ENCODE measurements at regions not wholly inside any gene's neighbourhood (a gene's known extent, or its start where the extent isn't known, plus 50 kb on each side); places are given as distances from the start of the nearest gene placed in this dataset.

DNA sequence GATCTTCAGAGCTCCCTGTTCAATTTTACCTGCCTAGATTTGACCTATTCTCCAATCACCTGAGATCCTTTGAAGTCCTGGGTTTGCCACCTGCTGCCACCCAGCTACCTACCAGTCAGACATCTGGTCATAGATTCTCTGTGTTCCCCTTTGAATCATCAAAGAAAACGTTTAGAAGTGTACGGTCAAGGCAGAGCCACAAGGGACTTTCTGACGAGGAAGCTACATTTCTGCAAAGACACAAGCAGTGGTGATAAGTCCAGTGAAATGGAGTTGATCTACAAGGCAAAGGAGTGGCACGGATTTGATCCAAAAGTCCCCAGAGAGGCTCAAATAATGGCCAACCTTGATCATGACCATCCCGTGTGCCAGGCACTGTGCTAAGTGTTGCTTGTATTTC, 549.9 kb downstream of the MIAT start:
- DNase-seq (no peak), ATAC-seq (no peak)
- H3K9me3 ChIP-seq = no peaks in the 10 kb centered on the region
- in situ Hi-C loops (cut with MboI; ENCODE audit: low sequenced_read_pairs in 4 of 4) (no loop called here), intact Hi-C loops (cut with DNase I; ENCODE audit: low total_unique reads) (loop anchor here (10.0 kb wide), 1 partner anchor 92 kb away; no protein-coding TSS in a partner anchor)
- no peaks in the 10 kb centered on the region for H3K4me1 ChIP-seq
- H3K36me3 ChIP-seq = no peaks in the 10 kb centered on the region
- H3K27ac ChIP-seq = no peak overlapping the region
- TF ChIP-seq, protein P1, sequence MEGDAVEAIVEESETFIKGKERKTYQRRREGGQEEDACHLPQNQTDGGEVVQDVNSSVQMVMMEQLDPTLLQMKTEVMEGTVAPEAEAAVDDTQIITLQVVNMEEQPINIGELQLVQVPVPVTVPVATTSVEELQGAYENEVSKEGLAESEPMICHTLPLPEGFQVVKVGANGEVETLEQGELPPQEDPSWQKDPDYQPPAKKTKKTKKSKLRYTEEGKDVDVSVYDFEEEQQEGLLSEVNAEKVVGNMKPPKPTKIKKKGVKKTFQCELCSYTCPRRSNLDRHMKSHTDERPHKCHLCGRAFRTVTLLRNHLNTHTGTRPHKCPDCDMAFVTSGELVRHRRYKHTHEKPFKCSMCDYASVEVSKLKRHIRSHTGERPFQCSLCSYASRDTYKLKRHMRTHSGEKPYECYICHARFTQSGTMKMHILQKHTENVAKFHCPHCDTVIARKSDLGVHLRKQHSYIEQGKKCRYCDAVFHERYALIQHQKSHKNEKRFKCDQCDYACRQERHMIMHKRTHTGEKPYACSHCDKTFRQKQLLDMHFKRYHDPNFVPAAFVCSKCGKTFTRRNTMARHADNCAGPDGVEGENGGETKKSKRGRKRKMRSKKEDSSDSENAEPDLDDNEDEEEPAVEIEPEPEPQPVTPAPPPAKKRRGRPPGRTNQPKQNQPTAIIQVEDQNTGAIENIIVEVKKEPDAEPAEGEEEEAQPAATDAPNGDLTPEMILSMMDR (IDR thresholded peaks at IDR 0.05 in 4 of 5, conservative IDR thresholded peaks at IDR 0.05 in 1 of 5) = no peak
- TF ChIP-seq POLR2A (IDR thresholded peaks at IDR 0.05) = no peak
- H3K27me3 ChIP-seq = peaks cover 8 to 18% (median 12%) of the 10 kb centered on the region in 3 donors
- no peak overlapping the region for H3K4me3 ChIP-seq

DNA sequence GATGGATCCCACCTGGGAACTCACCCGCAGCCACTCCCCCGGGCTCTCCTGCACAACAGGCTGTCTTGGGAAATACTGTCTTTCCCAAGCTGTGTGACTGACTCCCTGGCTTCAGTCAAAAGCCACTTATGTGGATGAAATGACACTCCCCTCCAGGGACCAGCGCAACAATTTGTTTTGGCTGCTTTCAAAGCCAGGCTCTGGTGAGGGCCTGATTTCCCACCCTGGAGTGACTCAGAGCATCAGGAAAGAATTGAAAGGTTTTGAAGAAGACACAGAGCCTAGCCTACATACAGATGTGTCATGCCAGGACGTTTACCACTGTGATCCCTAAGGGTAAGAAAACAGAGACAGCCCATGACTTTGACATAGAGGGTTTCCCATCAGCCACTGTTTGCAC, 550.5 kb downstream of the MIAT start:
- no peaks in the 10 kb centered on the region for H3K4me1 ChIP-seq
- no peak overlapping the region for H3K27ac ChIP-seq
- DNase-seq (peak in 1 of 2 donors; percentile 38), ATAC-seq (no peak)
- in situ Hi-C loops (cut with MboI; ENCODE audit: low sequenced_read_pairs in 4 of 4) = no loop called here
- H3K36me3 ChIP-seq = no peaks in the 10 kb centered on the region
- no peaks in the 10 kb centered on the region for H3K9me3 ChIP-seq
- no peak for TF ChIP-seq POLR2A (IDR thresholded peaks at IDR 0.05)
- TF ChIP-seq, protein P1 (IDR thresholded peaks at IDR 0.05 in 4 of 5, conservative IDR thresholded peaks at IDR 0.05 in 1 of 5) = no peak
- intact Hi-C loops (cut with DNase I; ENCODE audit: low total_unique reads) = loop anchor here (10.0 kb wide), 1 partner anchor 93 kb away; no protein-coding TSS in a partner anchor
- H3K27me3 ChIP-seq = peaks cover 8 to 16% (median 12%) of the 10 kb centered on the region in 3 donors
- H3K4me3 ChIP-seq = no peak overlapping the region

DNA sequence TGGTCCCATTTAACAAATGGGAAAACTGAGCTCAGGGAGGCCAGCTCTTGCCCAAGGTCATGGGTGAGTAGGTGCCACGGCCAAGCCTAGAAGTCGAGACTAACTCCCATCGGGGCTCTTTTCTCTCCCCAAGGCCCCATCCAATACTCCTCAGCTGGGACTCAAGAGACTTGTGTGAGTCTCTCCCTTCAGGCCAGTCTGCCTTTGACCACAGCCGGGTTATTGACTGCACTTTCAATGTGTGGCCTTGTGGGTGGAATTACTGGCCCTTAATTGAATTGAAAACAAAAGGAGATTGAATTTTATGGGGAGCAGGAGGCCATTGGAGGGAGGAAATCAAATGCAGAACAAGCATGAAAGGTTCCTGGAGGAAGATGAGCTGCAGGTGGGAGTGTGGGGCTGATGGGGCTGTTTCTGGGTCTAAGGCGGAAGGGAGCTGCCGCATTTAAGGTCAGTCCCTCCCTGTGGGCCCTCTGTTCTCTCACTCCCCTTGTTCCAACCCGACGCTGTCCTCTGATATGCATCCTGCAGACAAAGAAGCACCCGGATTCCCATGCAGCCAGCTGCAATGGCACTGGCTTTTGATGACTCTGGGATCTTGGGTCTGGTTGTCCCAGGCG, 552.8 kb downstream of the MIAT start:
- in situ Hi-C loops (cut with MboI; ENCODE audit: low sequenced_read_pairs in 4 of 4) = no loop called here

DNA sequence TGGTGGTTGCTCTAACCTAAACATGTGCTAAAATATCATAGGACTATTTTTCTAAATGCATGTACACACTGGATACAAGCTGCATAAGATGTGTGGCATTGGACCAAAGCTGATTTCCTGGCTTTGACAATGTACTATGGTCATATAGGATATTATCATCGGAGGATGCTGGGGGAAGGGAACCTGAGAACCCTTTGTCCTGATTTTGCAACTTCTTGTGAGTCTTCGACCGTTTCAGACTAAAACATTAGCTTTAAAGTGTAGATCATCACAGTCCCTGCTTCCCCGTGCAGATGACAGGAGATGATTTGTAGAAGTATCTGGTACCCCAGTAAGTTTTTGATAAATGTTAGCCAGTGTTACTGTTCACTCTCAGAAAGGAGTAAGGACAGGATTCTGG, 554.7 kb downstream of the MIAT start:
- no peaks in the 10 kb centered on the region for H3K9me3 ChIP-seq
- ATAC-seq = no peak

More for the DNA sequence above, 552.8 kb downstream of the MIAT start:
- peaks cover 0 to 10% (median 1%) of the 10 kb centered on the region in 3 donors for H3K27me3 ChIP-seq
- TF ChIP-seq POLR2A (IDR thresholded peaks at IDR 0.05) = no peak
- TF ChIP-seq, protein P1 (IDR thresholded peaks at IDR 0.05 in 4 of 5, conservative IDR thresholded peaks at IDR 0.05 in 1 of 5) = no peak
- H3K4me1 ChIP-seq = no peaks in the 10 kb centered on the region
- ATAC-seq (no peak), DNase-seq (no peak)
- H3K27ac ChIP-seq = no peak overlapping the region
- intact Hi-C loops (cut with DNase I; ENCODE audit: low total_unique reads) = loop anchor here (5.0 kb wide), 1 partner anchor 42 kb away; no protein-coding TSS in a partner anchor
- no peaks in the 10 kb centered on the region for H3K36me3 ChIP-seq
- no peak overlapping the region for H3K4me3 ChIP-seq
- no peaks in the 10 kb centered on the region for H3K9me3 ChIP-seq

More for the DNA sequence above, 554.7 kb downstream of the MIAT start:
- H3K27ac ChIP-seq = peak overlapping the region in 1 of 4 donors; percentile 35
- H3K4me1 ChIP-seq = no peaks in the 10 kb centered on the region
- no peak for DNase-seq
- H3K4me3 ChIP-seq = no peak overlapping the region
- intact Hi-C loops (cut with DNase I; ENCODE audit: low total_unique reads) = loop anchor here (5.0 kb wide), 1 partner anchor 40 kb away; no protein-coding TSS in a partner anchor
- TF ChIP-seq, protein P1 (IDR thresholded peaks at IDR 0.05 in 4 of 5, conservative IDR thresholded peaks at IDR 0.05 in 1 of 5) = no peak
- TF ChIP-seq POLR2A (IDR thresholded peaks at IDR 0.05) = no peak
- H3K27me3 ChIP-seq = peaks cover 0 to 7% (median under 1%) of the 10 kb centered on the region in 3 donors
- no peaks in the 10 kb centered on the region for H3K36me3 ChIP-seq
- in situ Hi-C loops (cut with MboI; ENCODE audit: low sequenced_read_pairs in 4 of 4) = no loop called here

Measured in gastrocnemius medialis (tissue), 4 donors.